ENCODE measurements at regions not wholly inside any gene's neighbourhood (a gene's known extent, or its start where the extent isn't known, plus 50 kb on each side); places are given as distances from the start of the nearest gene placed in this dataset.

- TF ChIP-seq CTCF (IDR thresholded peaks at IDR 0.05 in 4 of 5, conservative IDR thresholded peaks at IDR 0.05 in 1 of 5) (no peak), POLR2A (IDR thresholded peaks at IDR 0.05) (no peak)
- intact Hi-C loops (cut with DNase I; ENCODE audit: low total_unique reads): no loop called here
- H3K27me3 ChIP-seq: peaks cover 0 to 10% (median 4%) of the 10 kb centered on the region in 3 donors
- H3K4me1 ChIP-seq: no peaks in the 10 kb centered on the region
- no peak for ATAC-seq
- in situ Hi-C loops (cut with MboI; ENCODE audit: low sequenced_read_pairs in 4 of 4): no loop called here
- no peak overlapping the region for H3K27ac ChIP-seq
- no peaks in the 10 kb centered on the region for H3K36me3 ChIP-seq
- H3K4me3 ChIP-seq: peak overlapping the region in 1 of 4 donors; percentile 10
- peaks cover 0 to 5% (median 0%) of the 10 kb centered on the region in 3 donors for H3K9me3 ChIP-seq
- DNase-seq: no peak
Measured at GRCh38 chr5:73330613-73331012, 118.0 kb downstream of the FOXD1 start.

- DNase-seq (no peak), ATAC-seq (no peak)
- H3K36me3 ChIP-seq: no peaks in the 10 kb centered on the region
- no peak overlapping the region for H3K4me3 ChIP-seq
- intact Hi-C loops (cut with DNase I; ENCODE audit: low total_unique reads) (no loop called here), in situ Hi-C loops (cut with MboI; ENCODE audit: low sequenced_read_pairs in 4 of 4) (no loop called here)
- TF ChIP-seq CTCF (IDR thresholded peaks at IDR 0.05 in 4 of 5, conservative IDR thresholded peaks at IDR 0.05 in 1 of 5) (no peak), POLR2A (IDR thresholded peaks at IDR 0.05) (no peak)
- no peaks in the 10 kb centered on the region for H3K4me1 ChIP-seq
- H3K9me3 ChIP-seq: peaks cover 0 to 5% (median 0%) of the 10 kb centered on the region in 3 donors
- peaks cover 0 to 4% (median 0%) of the 10 kb centered on the region in 3 donors for H3K27me3 ChIP-seq
- H3K27ac ChIP-seq: no peak overlapping the region
Measured at GRCh38 chr5:73328640-73329039, 119.9 kb downstream of the FOXD1 start.

GRCh38 chr5:73327908-73328455 is 120.6 kb downstream of the FOXD1 start:
- Histone ChIP-seq H3K9me3 (peaks cover 0 to 5% (median 0%) of the 10 kb centered on the region in 3 donors), H3K4me3 (no peak overlapping the region), H3K36me3 (no peaks in the 10 kb centered on the region), H3K4me1 (no peaks in the 10 kb centered on the region), H3K27ac (no peak overlapping the region), H3K27me3 (peaks cover 0 to 4% (median 0%) of the 10 kb centered on the region in 3 donors)
- TF ChIP-seq CTCF (IDR thresholded peaks at IDR 0.05 in 4 of 5, conservative IDR thresholded peaks at IDR 0.05 in 1 of 5) (no peak), POLR2A (IDR thresholded peaks at IDR 0.05) (no peak)
- ATAC-seq (no peak), DNase-seq (no peak)
- intact Hi-C loops (cut with DNase I; ENCODE audit: low total_unique reads): no loop called here
- in situ Hi-C loops (cut with MboI; ENCODE audit: low sequenced_read_pairs in 4 of 4): no loop called here

- Histone ChIP-seq H3K36me3 (no peaks in the 10 kb centered on the region), H3K27me3 (peaks cover 0 to 2% (median 0%) of the 10 kb centered on the region in 3 donors), H3K9me3 (peaks cover 0 to 4% (median 0%) of the 10 kb centered on the region in 3 donors), H3K4me1 (no peaks in the 10 kb centered on the region), H3K27ac (no peak overlapping the region), H3K4me3 (no peak overlapping the region)
- in situ Hi-C loops (cut with MboI; ENCODE audit: low sequenced_read_pairs in 4 of 4): no loop called here
- TF ChIP-seq CTCF (IDR thresholded peaks at IDR 0.05 in 4 of 5, conservative IDR thresholded peaks at IDR 0.05 in 1 of 5) (no peak), POLR2A (IDR thresholded peaks at IDR 0.05) (no peak)
- intact Hi-C loops (cut with DNase I; ENCODE audit: low total_unique reads): no loop called here
- no peak for DNase-seq
- no peak for ATAC-seq
Measured at GRCh38 chr5:73325546-73325945, 123.0 kb downstream of the FOXD1 start.

- in situ Hi-C loops (cut with MboI; ENCODE audit: low sequenced_read_pairs in 4 of 4): no loop called here
- H3K4me1 ChIP-seq: no peaks in the 10 kb centered on the region
- H3K36me3 ChIP-seq: no peaks in the 10 kb centered on the region
- no peak overlapping the region for H3K27ac ChIP-seq
- ATAC-seq: no peak
- H3K4me3 ChIP-seq: no peak overlapping the region
- intact Hi-C loops (cut with DNase I; ENCODE audit: low total_unique reads): no loop called here
- peaks cover 0 to 8% (median 2%) of the 10 kb centered on the region in 3 donors for H3K27me3 ChIP-seq
- DNase-seq: no peak
- TF ChIP-seq CTCF (IDR thresholded peaks at IDR 0.05 in 4 of 5, conservative IDR thresholded peaks at IDR 0.05 in 1 of 5) (no peak), POLR2A (IDR thresholded peaks at IDR 0.05) (no peak)
- no peaks in the 10 kb centered on the region for H3K9me3 ChIP-seq
Measured at GRCh38 chr5:73323466-73323865, 125.1 kb downstream of the FOXD1 start.

Data from gastrocnemius medialis (tissue), 4 donors.